Suprapubic skin (tissue), 4 donors: ENCODE measurements at regions not wholly inside any gene's neighbourhood (a gene's known extent, or its start where the extent isn't known, plus 50 kb on each side); places are given as distances from the start of the nearest gene placed in this dataset.

Source experiments
- EP300 ChIP-seq: sonication (generic); formaldehyde crosslinking; IDR thresholded peaks from one replicate; pipeline ENCODE4 v1.6.1; 2017; ENCODE audit warnings: antibody characterized with exemption
- POLR2A ChIP-seq, 2 donors: fragments of 450-650 bp; IDR thresholded peaks; one replicate each; pipeline ENCODE4 v1.6.1; 2017; ENCODE audit warnings: antibody characterized with exemption in 2 of 2, mild to moderate bottlenecking in 2 of 2, moderate library complexity in 2 of 2
- POLR2AphosphoS5 ChIP-seq, 3 donors: sonication (generic); formaldehyde crosslinking; IDR thresholded peaks; one replicate each; pipeline ENCODE4 v1.6.1; 2017; ENCODE audit warnings: antibody characterized with exemption in 3 of 3
- TF ChIP-seq, protein P1 (sequence below), 2 donors: fragments of 200-600 bp in 1 of 2; fragments of 450-650 bp in 1 of 2; sonication (generic) in 1 of 2; IDR thresholded peaks; one replicate each; pipeline ENCODE4 v1.5.1; 2016 to 2019; ENCODE audit warnings: antibody characterized with exemption in 2 of 2, mild to moderate bottlenecking in 1 of 2, moderate library complexity in 1 of 2

DNA sequence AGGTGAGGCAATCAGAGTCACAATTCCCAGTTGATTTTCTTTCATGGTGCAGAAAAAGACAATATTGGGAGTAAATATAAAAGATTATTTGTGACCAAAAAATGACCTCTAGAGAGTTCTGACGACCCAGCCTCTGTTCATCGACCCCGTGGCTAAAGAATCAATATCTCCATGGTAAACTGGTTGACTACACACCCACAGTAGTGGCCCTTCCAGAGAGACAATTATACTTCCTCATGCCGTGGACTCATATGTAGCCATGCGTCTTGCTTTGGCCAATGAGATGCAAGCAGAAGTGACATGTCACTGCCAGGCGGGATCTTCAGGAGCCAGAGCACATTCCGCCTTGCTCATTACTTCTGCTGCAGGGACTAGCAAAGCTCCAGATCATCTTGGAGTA is 163.3 kb upstream of the RAD23B start:
- TF ChIP-seq POLR2AphosphoS5 (IDR thresholded peaks at IDR 0.05) = no peak
- no peak for TF ChIP-seq POLR2A (IDR thresholded peaks at IDR 0.05)
- TF ChIP-seq, protein P1, sequence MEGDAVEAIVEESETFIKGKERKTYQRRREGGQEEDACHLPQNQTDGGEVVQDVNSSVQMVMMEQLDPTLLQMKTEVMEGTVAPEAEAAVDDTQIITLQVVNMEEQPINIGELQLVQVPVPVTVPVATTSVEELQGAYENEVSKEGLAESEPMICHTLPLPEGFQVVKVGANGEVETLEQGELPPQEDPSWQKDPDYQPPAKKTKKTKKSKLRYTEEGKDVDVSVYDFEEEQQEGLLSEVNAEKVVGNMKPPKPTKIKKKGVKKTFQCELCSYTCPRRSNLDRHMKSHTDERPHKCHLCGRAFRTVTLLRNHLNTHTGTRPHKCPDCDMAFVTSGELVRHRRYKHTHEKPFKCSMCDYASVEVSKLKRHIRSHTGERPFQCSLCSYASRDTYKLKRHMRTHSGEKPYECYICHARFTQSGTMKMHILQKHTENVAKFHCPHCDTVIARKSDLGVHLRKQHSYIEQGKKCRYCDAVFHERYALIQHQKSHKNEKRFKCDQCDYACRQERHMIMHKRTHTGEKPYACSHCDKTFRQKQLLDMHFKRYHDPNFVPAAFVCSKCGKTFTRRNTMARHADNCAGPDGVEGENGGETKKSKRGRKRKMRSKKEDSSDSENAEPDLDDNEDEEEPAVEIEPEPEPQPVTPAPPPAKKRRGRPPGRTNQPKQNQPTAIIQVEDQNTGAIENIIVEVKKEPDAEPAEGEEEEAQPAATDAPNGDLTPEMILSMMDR (IDR thresholded peaks at IDR 0.05) = no peak
- no peak for TF ChIP-seq EP300
